Panc1 (cell line): ENCODE measurements at regions not wholly inside any gene's neighbourhood (a gene's known extent, or its start where the extent isn't known, plus 50 kb on each side); places are given as distances from the start of the nearest gene placed in this dataset.

Source experiments
- POLR2AphosphoS5 ChIP-seq: IDR thresholded peaks from 2 replicates; pipeline ENCODE4 v1.6.1; 2012; ENCODE audit warnings: mild to moderate bottlenecking, low read depth, low read length, moderate library complexity
- SIN3A ChIP-seq: IDR thresholded peaks from 2 replicates; pipeline ENCODE4 v1.6.1; 2012; ENCODE audit warnings: low read depth, mild to moderate bottlenecking, low read length, moderate library complexity, borderline replicate concordance; ENCODE audit not compliant: insufficient read depth
- TCF7L2 ChIP-seq: IDR thresholded peaks from 2 replicates; pipeline ENCODE4 v1.6.1; 2011; ENCODE audit warnings: mild to moderate bottlenecking, low read depth, low read length, inconsistent platforms
- TF ChIP-seq, protein P1 (sequence below): fragments of 450-650 bp; IDR thresholded peaks from 2 replicates; pipeline ENCODE4 v1.5.1; 2017; ENCODE audit warnings: mild to moderate bottlenecking
- TF ChIP-seq, protein P2 (sequence below), 2 experiments: IDR thresholded peaks; 2 replicates each; pipeline ENCODE4 v1.6.1; 2011 to 2012; ENCODE audit warnings: low read depth in 2 of 2, control low read depth in 1 of 2, low read length in 1 of 2, mild to moderate bottlenecking in 1 of 2, moderate library complexity in 1 of 2; ENCODE audit not compliant: insufficient read depth in 1 of 2

DNA sequence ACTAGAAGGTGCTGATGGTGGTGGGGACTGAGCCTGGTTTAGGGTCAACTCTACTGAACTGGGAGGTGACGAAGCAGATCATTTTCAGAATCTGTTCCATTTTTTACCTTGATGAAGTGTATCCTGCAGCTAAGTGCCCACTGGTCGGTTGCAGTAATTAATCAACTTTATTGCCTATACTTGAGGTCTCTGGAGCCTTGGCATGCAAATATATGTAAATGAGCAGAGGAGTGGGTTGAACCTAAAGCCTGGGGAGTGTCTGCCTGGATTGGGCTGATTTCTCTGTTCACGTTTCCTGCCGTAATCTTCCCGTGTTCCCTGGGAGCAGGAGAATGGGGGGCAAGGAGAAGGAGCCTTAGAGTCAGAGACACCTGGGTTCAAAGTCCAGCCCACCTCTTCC is 286.8 kb downstream of the PTPRU start:
- TF ChIP-seq, protein P1, sequence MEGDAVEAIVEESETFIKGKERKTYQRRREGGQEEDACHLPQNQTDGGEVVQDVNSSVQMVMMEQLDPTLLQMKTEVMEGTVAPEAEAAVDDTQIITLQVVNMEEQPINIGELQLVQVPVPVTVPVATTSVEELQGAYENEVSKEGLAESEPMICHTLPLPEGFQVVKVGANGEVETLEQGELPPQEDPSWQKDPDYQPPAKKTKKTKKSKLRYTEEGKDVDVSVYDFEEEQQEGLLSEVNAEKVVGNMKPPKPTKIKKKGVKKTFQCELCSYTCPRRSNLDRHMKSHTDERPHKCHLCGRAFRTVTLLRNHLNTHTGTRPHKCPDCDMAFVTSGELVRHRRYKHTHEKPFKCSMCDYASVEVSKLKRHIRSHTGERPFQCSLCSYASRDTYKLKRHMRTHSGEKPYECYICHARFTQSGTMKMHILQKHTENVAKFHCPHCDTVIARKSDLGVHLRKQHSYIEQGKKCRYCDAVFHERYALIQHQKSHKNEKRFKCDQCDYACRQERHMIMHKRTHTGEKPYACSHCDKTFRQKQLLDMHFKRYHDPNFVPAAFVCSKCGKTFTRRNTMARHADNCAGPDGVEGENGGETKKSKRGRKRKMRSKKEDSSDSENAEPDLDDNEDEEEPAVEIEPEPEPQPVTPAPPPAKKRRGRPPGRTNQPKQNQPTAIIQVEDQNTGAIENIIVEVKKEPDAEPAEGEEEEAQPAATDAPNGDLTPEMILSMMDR: no peak
- no peak for TF ChIP-seq POLR2AphosphoS5
- TF ChIP-seq, protein P2, sequence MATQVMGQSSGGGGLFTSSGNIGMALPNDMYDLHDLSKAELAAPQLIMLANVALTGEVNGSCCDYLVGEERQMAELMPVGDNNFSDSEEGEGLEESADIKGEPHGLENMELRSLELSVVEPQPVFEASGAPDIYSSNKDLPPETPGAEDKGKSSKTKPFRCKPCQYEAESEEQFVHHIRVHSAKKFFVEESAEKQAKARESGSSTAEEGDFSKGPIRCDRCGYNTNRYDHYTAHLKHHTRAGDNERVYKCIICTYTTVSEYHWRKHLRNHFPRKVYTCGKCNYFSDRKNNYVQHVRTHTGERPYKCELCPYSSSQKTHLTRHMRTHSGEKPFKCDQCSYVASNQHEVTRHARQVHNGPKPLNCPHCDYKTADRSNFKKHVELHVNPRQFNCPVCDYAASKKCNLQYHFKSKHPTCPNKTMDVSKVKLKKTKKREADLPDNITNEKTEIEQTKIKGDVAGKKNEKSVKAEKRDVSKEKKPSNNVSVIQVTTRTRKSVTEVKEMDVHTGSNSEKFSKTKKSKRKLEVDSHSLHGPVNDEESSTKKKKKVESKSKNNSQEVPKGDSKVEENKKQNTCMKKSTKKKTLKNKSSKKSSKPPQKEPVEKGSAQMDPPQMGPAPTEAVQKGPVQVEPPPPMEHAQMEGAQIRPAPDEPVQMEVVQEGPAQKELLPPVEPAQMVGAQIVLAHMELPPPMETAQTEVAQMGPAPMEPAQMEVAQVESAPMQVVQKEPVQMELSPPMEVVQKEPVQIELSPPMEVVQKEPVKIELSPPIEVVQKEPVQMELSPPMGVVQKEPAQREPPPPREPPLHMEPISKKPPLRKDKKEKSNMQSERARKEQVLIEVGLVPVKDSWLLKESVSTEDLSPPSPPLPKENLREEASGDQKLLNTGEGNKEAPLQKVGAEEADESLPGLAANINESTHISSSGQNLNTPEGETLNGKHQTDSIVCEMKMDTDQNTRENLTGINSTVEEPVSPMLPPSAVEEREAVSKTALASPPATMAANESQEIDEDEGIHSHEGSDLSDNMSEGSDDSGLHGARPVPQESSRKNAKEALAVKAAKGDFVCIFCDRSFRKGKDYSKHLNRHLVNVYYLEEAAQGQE (IDR thresholded peaks at IDR 0.05; ENCODE audit: insufficient read depth in 1 of 2, low read depth in 2 of 2, low read length in 1 of 2): no peak
- no peak for TF ChIP-seq SIN3A
- no peak for TF ChIP-seq TCF7L2
